NCI-H2029 (cell line): ENCODE measurements at regions not wholly inside any gene's neighbourhood (a gene's known extent, or its start where the extent isn't known, plus 50 kb on each side); places are given as distances from the start of the nearest gene placed in this dataset.

Experiments
- DNase-seq: peaks from one replicate; lab custom pipeline; 2025; lab: John Stamatoyannopoulos, UW

DNA sequence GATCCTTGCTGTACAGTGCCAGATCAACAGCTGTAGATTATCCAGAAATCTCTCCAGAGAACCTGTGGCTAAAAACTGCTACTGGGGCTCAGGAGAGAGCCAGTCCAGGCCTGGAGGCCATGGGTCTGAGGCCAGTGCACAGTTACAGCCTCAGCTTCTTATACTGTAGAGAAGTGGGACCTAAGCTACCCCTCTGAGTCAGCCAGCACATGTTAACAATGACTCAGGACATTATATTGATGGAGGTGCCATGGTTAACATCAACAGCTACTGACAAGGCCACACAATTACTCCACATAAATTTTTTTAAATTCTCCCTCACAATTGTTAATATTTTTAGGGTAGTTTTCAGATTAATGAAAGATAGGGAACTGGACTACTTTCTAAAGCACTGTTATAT, 138.5 kb downstream of the RBM26 start:
- no peak for DNase-seq

DNA sequence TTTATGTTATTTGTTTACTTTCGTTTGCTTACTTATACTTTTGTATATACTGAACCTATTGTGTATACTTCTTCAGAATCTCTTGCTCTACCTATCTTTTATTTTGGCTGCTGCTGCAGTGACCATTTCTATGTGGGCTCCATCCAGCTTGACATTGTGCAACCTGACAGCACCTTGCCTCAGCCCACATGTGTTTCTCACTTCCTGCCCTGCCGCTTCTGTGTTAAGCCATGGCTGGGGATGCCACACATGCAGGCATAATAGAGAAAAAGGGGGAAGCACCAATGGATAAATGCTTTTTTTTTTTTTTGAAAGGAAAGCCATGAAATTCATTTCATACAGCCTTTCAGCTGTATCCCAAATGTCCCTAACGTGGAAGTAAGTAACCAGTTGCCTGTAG, 147.6 kb downstream of the RBM26 start:
- no peak for DNase-seq

DNA sequence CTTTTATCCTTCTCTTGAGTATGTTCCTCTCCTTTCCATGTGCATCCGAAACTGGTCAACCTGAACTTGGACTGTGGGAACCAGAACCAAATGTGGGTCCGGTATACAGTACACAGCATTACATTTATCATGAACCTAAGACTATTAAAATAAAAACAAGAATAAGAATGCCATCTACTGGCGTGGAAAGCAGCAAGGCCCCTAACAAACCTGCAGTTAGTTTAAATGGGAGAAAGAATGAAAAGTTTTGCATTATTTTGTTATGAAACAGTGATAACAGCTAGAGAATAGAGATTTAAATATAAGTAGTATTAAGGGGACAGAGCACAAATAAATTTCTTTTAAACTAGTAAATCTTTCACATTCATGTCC, 159.5 kb downstream of the RBM26 start:
- no peak for DNase-seq

GRCh38 chr13:79245937-79246577, 160.0 kb downstream of the RBM26 start:
- DNase-seq: no peak

- DNase-seq: no peak
These were observed 164.4 kb downstream of the RBM26 start for GRCh38 chr13:79241697-79242096.

DNA sequence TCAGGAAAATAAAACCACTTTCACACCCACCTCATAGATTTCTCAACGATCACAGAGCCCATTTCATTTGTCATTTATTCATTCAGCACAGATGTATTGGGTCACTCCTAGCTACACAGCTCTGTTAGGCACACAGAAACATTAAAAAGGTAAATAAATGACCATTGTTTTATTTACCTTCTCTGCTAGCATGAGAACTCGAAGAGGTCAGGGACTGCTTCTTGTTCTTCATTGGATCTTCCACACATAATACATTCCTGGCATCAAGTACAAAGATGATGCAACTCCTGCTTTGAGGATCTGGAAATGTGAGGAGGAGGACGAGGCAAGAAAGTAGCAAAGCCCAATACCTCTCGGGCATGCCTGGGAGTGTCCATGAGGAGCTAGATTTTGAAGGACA, 168.1 kb downstream of the RBM26 start:
- DNase-seq: no peak

DNA sequence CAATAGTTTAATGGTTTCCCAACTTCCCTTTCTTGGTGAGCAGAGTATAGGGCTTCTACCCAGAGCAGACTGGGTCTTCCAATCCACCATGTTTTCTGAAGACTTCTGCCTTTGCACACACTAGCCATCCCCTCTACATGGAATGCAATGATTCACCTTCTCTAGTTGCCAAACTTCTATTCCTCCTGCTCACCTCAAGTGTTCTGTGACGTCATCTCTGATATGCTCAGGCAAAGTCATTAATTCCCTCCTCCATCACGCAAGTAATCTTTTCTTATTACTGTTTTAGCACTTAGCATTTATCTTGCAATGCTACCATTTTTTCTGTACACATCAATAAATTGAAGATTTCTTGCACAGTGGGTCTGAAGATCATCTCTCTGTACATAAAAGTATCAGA, 174.2 kb downstream of the RBM26 start:
- DNase-seq: no peak

DNA sequence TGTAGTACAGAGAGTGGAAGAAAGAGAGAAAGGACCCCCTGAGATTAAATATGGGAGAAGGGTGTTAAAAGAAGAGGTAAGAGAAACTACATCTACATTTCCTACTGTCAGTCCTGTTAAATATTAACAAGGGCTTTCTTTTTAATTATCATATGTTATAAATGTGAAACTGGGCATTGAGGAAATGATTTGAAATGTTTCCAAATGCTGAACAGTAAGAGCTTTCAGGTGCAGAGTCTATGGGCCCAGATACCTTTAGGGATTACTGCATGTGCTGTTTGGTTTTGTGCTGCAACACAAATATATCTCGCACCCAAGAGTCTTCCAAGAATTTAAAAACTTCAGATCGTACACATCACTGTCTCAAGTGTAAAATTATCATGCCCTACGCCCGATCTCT, 176.3 kb downstream of the RBM26 start:
- no peak for DNase-seq

GRCh38 chr13:79228972-79229371, 177.1 kb downstream of the RBM26 start:
- no peak for DNase-seq

- DNase-seq: no peak
These were observed 178.6 kb downstream of the RBM26 start for GRCh38 chr13:79227418-79227817.

DNA sequence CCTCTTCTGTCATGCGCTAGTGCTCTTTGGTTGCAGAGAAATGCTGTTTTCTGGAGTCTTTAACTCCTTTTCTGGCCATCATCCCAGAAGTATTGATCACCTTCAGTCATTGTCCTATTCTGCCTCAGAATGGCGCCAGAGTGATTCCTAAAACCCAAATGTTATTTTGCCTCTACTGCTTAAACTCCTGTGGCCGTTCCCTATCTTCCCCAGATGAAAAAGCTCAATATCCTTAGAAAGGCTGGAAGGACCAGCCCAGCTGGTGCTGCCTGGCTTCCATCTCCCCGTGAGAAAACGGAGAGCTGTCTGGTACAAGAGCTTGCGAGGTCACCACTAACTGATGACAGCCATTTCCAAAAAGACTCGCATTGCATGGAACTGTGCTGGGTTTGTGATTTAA, 179.1 kb downstream of the RBM26 start:
- no peak for DNase-seq

DNA sequence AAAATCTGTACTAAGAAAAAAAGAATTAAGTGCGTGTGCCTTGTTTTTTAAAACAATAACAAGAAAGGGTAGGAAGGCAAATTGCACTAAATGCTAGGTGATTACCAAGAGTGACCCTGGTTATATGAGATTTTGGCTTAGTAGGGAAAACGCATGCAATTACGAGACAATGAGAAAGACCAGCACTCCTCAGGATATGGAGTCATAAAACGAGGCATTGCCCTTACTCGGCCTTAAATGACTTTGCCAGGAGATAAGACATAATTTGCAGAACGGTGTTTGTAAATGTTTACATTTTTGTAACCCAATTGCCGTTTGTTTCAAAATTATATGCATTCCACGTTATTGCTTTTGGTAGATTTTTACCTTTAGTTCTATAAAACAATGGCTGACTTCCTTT, 179.8 kb downstream of the RBM26 start:
- DNase-seq: no peak

DNA sequence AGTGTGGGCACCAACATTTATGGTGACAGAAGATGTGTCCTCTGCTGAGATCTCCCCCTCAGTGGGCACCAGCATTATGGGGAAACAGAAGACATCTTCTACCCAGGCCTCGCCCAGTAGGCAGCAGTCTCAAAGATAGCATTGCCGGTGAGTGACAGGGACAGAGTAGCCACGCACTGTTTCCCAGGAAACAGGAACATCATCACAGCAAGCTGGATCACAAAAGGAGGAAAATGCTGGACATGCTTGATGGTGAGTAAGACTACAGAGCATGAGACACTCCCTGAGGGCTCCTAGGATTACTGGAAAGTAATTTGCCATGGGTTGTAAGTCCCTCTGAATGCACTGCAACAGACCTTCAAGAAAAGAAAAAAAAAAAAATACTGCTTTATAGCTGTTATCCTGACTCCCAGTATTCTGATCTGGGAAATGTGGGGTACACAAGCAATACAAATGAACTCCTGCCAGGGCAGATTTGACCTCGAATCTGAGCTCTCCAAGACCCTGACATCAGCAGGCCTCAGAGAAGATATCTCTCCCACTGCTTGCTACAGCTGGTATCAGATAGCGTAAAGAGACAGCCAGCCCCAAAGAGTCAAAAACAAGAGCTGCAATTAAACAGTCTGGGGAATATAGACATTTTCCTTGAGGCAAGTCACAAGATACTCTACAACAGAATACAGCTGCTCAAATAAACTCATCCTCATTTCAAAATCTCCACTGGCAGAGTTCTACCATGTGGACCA, 180.4 kb downstream of the RBM26 start:
- DNase-seq: no peak

DNA sequence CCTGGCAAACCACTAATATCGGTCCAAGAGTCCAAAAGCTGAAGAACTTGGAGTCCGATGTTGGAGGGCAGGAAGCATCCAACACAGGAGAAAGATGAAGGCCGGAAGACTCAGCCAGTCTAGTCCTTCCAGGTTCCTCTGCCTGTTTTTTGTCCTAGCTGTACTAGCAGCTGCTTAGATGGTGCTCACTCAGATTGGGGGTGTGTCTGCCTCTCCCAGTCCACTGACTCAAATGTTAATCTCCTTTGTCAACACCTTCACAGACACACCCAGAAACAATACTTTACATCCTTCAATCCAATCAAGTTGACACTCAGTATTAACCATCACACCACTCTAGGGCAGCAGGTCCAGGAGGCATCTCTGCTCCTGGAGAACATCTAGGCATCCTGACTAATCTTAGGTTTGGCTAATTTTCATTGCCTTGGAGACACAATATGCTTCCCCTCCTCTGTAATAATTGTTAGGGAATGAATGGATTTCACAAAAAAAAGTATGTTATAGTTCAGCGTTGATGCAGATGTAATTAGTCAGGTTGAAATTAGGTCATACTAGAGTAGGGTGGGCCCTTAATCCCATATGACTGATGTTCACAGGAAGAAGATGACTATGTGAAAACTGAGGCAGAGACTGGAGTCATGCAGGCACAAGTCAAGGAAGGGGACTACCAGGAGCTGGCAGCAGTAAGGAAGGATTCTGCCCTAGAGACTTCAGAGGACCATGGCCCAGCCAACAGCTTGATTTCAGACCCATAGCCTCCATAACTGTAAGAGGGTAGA, 183.4 kb downstream of the RBM26 start:
- DNase-seq: no peak

- no peak for DNase-seq
These were observed 193.9 kb downstream of the RBM26 start for GRCh38 chr13:79212064-79212619.

GRCh38 chr13:79211377-79211776, 194.7 kb downstream of the RBM26 start:
- DNase-seq: no peak

DNA sequence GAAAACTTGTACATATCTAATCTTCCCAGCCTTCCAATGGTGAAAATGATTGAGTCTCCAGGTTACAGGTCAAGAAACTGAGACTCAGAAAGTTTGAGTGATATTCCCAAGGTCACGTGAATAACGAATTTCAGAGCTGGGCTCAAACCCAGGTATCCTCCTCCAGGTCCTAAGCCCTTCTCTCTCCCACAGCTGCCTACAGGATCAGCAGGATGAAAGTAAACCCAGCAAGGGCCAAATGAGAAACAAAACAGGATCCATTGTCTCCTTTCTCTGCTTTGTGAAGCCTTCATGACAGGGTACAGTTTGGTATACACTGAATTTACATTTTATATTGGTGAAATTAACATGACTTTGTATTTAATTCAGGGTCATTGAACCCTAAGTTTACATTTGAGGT, 208.1 kb downstream of the RBM26 start:
- DNase-seq: no peak

- no peak for DNase-seq
These were observed 209.2 kb downstream of the RBM26 start for GRCh38 chr13:79196843-79197242.

GRCh38 chr13:79196366-79196765, 209.7 kb downstream of the RBM26 start:
- no peak for DNase-seq

GRCh38 chr13:79194727-79195126, 211.3 kb downstream of the RBM26 start:
- DNase-seq: no peak

DNA sequence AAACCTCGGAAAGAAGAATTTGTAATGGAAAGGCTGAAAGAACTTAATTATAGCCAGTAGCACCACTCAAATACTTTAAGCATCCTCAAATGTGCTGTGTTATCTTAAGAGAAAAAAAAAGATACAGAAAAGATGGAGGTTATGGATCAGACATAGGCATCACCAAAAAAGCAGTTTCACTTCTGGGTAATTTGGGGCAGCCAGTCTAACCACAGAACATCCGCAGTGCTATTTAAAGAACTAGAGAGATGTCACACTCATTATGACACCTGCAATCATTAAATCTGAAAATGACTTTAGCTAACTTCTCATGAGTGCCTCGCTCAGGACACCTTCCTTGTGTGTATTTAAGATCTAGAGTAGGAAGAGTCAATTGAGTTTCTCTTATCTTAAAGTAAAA, 211.8 kb downstream of the RBM26 start:
- no peak for DNase-seq

DNA sequence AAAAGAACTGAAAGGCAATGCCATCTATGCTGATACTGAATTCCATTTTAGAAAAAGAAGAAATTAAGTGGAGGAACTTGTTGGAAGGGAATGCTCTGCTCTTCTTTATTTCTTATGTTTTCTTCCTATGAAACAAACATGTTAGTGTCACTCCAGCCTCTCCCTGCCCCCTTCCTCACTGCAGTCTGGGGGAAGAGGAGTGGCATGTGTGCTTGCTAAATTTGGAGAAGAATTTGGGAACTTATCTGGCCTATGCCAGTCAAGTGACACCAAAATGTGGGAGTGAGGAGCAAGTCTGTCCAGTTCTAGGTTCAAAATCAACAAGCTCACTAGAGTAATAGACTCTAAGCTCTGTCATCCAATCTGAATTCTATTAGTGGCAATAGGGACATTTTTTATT, 214.6 kb downstream of the RBM26 start:
- DNase-seq: no peak

DNA sequence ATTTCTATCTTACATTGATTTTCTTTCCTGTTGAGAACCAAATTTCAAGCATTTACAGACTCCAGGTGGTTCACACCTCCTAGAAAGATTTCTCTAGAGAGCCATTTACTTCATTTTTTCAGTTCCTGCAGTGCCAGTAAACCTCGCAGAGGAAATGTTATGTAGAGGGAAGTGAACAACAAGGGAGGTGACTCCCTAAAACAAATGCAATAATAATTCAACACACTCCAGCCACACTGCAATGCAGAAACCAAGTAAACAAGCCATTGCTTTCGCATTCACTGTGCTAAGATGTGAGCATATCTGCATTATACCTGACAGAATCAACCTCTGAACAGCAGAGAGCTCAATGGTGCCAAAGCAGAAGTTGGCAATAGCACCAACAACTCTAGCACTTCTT, 215.1 kb downstream of the RBM26 start:
- DNase-seq: no peak
